Thyroid gland (tissue), 4 donors: ENCODE measurements at regions not wholly inside any gene's neighbourhood (a gene's known extent, or its start where the extent isn't known, plus 50 kb on each side); places are given as distances from the start of the nearest gene placed in this dataset.

Experiments
- CTCF ChIP-seq, 6 experiments: fragments of 200-600 bp in 3 of 6; fragments of 450-650 bp in 3 of 6; sonication (generic) in 3 of 6; IDR thresholded peaks; one replicate each; pipeline ENCODE4 v1.5.1; 2016 to 2019; ENCODE audit warnings: antibody characterized with exemption in 6 of 6, mild to moderate bottlenecking in 2 of 6, inconsistent platforms in 1 of 6, moderate library complexity in 1 of 6
- POLR2A ChIP-seq, 2 donors: fragments of 450-650 bp; IDR thresholded peaks; one replicate each; pipeline ENCODE4 v1.6.1; 2017; ENCODE audit warnings: antibody characterized with exemption in 2 of 2, mild to moderate bottlenecking in 2 of 2, moderate library complexity in 1 of 2

GRCh38 chr16:22688930-22689329, 125.0 kb upstream of the HS3ST2 start:
- TF ChIP-seq POLR2A (IDR thresholded peaks at IDR 0.05) (no peak), CTCF (IDR thresholded peaks at IDR 0.05) (no peak)
